Myocyte (in vitro differentiated cells): ENCODE measurements at regions not wholly inside any gene's neighbourhood (a gene's known extent, or its start where the extent isn't known, plus 50 kb on each side); places are given as distances from the start of the nearest gene placed in this dataset.
"Not testable (repeated sequence)": the region's sequence is repeated elsewhere in the genome, so short reads cannot be mapped to it uniquely, and the experiment has no call there.

Experiments used
- DNase-seq: peaks from one replicate; pipeline ENCODE4 v3.0.0-alpha.2; 2012; ENCODE audit warnings: low read depth

DNA sequence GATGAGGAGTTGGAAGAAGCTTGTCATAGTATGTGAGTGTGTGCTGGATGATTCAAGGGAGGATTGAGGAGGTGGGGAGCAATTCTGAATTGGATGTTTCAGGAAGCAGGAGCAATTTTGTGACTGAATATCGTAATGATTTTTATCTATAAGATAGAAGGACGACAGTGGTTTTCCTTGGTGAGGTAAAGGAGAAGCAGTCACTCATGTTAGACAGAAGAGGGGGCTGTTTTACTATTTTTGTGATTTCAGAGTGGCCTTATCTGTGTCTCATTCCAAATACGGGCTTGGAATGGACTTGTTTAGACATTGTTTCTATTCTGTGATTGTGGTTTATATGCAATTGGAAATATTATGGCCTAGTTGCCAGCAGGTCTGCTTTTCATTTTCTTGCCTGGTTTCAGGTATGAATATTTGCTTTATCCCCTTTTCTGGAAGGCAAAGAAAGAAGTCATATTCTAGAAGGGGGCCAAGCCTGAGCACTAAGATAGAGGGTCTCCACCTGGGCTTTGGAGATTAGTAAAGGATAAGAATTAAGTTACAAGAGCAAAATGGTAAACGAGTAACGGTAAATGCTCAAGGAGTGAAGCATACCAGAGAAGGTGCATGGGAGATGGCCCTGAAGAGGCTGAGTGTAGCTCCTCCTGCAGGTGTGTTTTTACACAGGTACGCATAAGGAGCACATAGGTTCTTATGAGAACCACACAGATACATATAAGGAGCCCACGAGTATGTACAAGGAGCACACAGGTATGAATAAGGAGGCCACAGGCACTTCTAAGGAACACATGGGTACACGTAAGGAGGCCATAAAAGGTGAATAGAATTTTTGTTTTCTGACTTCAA lies 124.6 kb upstream of the KCNAB1 start:
- DNase-seq = peak; percentile 22

DNA sequence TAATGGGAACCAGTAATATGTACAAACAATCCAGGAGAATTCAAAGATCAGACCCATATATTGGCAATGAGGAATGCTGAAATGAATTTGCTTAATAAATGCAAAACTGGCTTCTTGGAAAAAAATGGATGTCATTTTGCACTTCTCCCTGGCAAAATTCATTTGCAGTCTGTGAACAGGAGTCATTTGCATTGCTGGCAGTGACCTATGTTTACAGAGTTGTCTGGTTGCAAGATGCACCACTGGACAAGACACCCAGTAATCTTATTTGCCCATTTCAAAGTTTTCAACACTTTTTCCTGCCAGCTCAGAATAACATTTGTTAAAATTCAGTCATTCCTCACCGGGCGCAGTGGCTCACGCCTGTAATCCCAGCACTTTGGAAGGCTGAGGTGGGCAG lies 123.5 kb upstream of the KCNAB1 start:
- DNase-seq = no peak

DNA sequence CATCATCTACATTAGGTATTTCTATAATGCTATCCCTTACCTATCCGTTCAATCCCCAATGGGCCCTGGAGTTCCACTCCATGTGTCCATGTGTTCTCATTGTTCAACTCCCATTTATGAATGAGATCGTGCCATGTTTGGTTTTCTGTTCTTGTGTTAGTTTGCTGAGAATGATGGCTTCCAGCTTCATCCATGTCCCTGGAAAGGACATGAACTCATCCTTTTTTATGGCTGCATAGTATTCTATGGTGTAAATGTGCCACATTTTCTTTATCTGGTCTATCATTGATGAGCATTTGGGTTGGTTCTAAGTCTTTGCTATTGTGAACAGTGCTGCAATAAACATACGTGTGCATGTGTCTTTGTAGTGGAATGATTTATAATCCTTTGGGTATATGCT lies 122.2 kb upstream of the KCNAB1 start:
- DNase-seq = not testable (repeated sequence)

- no peak for DNase-seq
Observed at GRCh38 chr3:156005736-156006135, 114.6 kb upstream of the KCNAB1 start.

GRCh38 chr3:156010829-156011228 lies 109.5 kb upstream of the KCNAB1 start:
- peak; percentile 34 for DNase-seq

GRCh38 chr3:156014489-156014888 lies 105.9 kb upstream of the KCNAB1 start:
- DNase-seq = no peak

DNA sequence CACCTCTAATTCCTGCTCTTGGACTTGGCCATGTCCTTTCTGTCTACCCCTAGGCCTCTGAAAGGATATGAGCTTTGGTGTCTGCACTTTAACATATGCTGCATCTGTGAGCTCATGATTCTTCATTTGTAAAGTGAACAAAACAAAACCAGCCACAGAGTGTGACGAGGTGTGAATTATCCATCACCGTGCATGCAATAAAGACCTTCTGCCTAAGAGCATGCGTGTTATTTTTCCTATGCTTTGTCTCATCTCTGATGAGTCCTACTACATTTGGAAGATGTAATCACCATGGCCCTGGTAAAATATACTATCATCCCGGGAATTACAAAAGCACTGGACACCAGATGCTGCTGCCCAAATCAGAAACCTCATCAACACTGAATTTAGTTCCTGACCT lies 103.5 kb upstream of the KCNAB1 start:
- no peak for DNase-seq

DNA sequence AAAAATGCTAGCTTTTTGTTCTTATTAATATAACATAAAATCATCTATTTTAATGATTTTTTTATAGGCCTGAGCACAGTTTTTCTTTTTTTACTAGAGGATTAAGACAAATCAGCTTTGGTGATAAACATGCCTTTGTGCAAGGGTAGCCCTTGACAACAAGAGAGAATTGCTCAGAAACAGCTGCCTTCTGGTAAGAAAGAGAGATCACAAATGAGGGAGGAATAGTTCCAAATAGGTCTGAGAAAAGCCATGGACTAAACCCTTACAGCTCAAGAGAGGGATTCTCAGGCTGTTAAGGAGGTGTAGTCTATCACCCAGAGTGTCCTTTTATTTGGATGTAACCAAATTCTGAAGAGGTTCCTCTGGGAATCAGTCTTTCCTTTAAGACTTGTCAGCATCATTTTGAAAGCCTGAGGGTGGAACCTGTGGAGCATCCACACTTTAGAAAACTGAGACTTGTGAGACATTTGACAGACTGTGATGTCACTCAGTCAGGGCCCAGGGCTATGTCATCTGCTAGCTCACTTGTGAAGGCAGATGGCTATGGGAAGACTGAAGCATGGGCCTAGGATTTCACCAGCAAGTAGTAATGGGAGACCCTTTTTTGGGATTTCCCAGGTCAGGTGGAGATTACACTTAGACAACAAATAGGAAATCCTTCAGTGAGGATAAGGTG lies 102.9 kb upstream of the KCNAB1 start:
- peak; percentile 8 for DNase-seq

DNA sequence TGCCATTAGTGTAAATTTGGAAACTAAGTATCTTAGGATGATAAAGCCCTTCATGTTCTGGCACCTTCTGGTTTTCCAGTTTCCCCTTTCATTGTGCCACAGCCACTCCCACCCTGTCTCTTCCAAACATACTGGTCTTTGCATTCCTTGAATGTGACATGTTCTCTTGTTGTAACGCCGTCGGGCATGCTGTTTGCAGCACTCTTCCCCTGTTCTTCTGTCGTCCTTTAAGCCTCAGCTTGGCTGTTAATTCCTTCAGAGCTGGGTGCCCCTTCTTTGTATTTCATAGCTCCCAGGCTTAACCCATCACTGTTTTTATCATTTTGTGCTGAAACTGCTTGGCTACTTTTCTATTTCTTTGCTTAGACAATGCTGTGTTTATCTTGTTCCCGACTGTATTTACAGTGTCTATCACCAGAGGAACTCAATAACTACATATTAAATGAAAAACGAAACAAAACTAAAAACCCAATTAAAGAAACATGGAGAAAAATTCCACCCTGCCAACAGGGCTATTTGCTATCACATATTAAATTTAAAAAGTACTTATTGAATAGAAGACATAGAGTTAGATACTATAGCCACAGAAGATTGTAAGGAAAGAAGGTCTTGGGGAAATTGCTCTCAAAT lies 95.4 kb upstream of the KCNAB1 start:
- DNase-seq = peak; percentile 11

GRCh38 chr3:156029208-156029607 lies 91.2 kb upstream of the KCNAB1 start:
- no peak for DNase-seq

- no peak for DNase-seq
Observed at GRCh38 chr3:156030723-156031122, 89.7 kb upstream of the KCNAB1 start.

GRCh38 chr3:156033428-156033827 lies 87.0 kb upstream of the KCNAB1 start:
- no peak for DNase-seq

DNA sequence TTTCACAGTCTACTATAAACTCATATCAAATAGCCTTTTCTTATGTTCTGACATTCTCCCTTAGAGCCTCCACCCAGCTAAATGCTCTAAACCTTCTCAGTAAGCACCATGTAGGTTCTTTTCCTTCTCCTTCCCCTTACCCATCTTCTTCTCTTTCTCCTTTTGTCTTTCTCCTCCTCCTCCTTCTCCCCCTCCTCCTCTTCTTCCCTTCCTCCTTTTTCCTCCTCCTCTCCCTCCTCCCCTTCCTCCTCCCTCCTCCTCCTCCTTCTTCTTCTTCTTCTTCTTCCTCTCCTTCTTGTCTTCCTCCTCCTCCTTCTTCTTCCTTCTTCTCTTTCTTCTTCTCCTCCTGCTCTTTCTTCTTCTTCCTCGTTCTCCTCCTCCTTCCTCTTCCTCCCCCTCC lies 85.2 kb upstream of the KCNAB1 start:
- no peak for DNase-seq

DNA sequence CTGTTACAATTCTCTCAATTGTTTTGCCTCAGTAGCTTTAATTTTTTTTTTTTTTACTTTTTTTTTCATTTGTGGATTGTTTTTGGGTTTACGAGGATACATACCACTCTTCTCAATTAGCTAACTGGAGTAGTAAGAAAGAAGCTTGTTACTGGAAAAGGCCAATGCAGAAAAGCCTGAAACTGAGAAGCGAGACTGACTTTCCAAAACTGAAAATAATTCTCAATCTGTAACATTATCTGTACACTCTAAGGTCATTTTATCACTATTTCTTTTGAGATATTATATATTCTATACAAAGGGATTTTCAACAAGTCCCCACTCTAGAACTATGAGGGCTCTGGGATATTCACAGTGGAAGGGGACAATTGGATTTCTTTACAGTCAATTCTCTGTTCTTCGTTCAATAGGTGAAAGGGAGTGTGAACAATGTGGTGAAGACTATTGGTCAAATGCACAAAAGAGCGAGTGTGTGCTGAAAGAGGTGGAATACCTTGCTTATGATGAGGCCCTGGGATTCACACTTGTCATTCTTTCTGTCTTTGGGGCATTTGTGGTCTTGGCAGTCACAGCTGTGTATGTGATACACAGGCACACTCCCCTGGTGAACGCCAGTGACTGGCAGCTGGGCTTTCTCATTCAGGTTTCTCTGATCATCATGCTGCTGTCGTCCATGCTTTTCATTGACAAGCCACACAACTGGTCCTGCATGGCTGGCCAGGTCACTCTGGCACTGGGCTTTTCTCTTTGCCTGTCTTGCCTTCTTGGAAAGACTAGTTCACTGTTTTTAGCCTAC lies 83.9 kb upstream of the KCNAB1 start:
- peak; percentile 59 for DNase-seq

DNA sequence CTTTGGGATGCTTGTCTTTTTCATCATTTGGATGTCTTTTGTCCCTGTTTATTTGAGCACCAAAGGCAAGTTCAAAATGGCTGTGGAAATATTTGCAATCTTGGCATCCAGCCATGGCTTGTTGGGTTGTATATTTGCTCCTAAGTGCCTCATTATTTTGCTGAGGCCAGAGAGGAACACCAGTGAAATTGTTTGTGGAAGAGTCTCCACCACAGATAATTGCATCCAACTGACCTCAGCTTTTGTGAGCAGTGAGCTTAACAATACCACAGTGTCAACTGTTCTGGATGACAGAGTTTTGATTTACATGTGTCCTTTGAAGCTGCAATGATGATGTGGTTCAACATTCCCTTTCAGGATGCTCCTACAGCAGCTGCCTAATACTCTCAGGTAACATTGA lies 83.0 kb upstream of the KCNAB1 start:
- DNase-seq = peak; percentile 76

GRCh38 chr3:156038869-156039268 lies 81.5 kb upstream of the KCNAB1 start:
- DNase-seq = no peak

DNA sequence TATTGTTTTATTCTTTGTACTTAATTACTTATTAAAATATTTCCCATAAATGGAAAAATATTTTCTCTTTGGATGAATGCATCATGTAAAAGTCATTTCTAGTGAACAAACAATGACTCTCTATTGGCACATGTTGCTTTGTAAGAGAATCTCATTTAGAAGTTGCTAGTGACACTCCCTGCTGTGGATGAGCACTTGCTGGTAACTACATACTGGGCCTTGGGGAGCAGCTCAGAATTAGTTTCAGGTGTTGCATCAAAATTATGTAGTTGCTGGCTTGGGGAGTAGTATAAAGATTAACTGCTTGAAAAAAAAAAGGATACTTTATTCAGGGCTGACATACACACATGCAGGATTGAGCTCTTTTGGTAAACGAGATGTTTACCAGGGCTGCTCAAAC lies 80.3 kb upstream of the KCNAB1 start:
- no peak for DNase-seq

GRCh38 chr3:156041216-156041841 lies 79.0 kb upstream of the KCNAB1 start:
- DNase-seq = not testable (repeated sequence)

DNA sequence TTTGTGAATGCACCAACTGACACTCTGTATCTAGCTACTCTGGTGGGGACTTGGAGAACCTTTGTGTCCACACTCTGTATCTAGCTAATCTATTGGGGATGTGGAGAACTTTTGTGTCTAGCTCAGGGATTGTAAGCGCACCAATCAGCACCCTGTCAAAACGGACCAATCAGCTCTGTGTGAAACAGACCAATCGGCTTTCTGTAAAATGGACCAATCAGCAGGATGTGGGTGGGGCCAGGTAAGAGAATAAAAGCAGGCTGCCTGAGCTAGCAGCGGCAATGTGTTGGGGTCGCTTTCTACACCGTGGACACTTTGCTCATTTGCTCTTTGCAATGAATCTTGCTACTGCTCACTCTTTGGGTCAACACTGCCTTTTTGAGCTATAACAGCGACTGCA lies 78.5 kb upstream of the KCNAB1 start:
- DNase-seq = not testable (repeated sequence)

- DNase-seq = peak; percentile 6
Observed at GRCh38 chr3:156043832-156044633, 76.3 kb upstream of the KCNAB1 start.
